DND-41 (cell line): ENCODE measurements at regions not wholly inside any gene's neighbourhood (a gene's known extent, or its start where the extent isn't known, plus 50 kb on each side); places are given as distances from the start of the nearest gene placed in this dataset.
A peak's percentile ranks its signal among the peaks of the same experiment; 100 is the strongest.

Source experiments
- ATAC-seq: fragments of 200-7000 bp; cut with Tn5 transposase; 3 replicates; pipeline ENCODE4 v1.9.1; 2021; ENCODE audit warnings: low read depth; ENCODE audit not compliant: insufficient read depth
- DNase-seq: peaks from one replicate; pipeline ENCODE4 v3.0.0-alpha.2; 2020
- H2AFZ ChIP-seq: 2 replicates; pipeline ENCODE4 v1.6.0; 2012; ENCODE audit warnings: low read depth, low read length
- H3K27ac ChIP-seq: 2 replicates; pipeline ENCODE4 v1.5.1; 2012; ENCODE audit warnings: low read length, inconsistent platforms
- H3K27me3 ChIP-seq: fragments of 200-600 bp; sonication (generic); 2 replicates; pipeline ENCODE4 v1.6.0; 2012; ENCODE audit warnings: low read length, mild to moderate bottlenecking, inconsistent platforms; ENCODE audit not compliant: insufficient read depth, poor library complexity
- H3K36me3 ChIP-seq: 2 replicates; pipeline ENCODE4 v1.5.1; 2012; ENCODE audit warnings: low read length, inconsistent platforms; ENCODE audit not compliant: insufficient read depth
- H3K4me1 ChIP-seq: 2 replicates; pipeline ENCODE4 v1.5.1; 2012; ENCODE audit warnings: mild to moderate bottlenecking, low read length; ENCODE audit not compliant: insufficient read depth
- H3K4me2 ChIP-seq: 2 replicates; pipeline ENCODE4 v1.6.0; 2012; ENCODE audit warnings: mild to moderate bottlenecking, moderate library complexity, low read length, inconsistent platforms; ENCODE audit not compliant: insufficient read depth
- H3K4me3 ChIP-seq, 2 experiments: fragments of 200-600 bp in 1 of 2; shearing (Covaris generic) in 1 of 2; 2 replicates each; pipeline ENCODE4 v1.5.1; 2012 to 2016; ENCODE audit warnings: inconsistent platforms in 2 of 2, low read length in 2 of 2, mild to moderate bottlenecking in 2 of 2, low read depth in 1 of 2, moderate library complexity in 1 of 2
- H3K79me2 ChIP-seq: 2 replicates; pipeline ENCODE4 v1.6.0; 2012; ENCODE audit warnings: low read length, inconsistent platforms; ENCODE audit not compliant: insufficient read depth
- H3K9ac ChIP-seq: 2 replicates; pipeline ENCODE4 v1.6.0; 2012; ENCODE audit warnings: low read depth, mild to moderate bottlenecking, inconsistent platforms, low read length, moderate library complexity
- H3K9me3 ChIP-seq: 2 replicates; pipeline ENCODE4 v1.5.1; 2012; ENCODE audit warnings: low read length, moderate library complexity, mild to moderate bottlenecking, inconsistent platforms; ENCODE audit not compliant: insufficient read depth, severe bottlenecking
- H4K20me1 ChIP-seq: 2 replicates; pipeline ENCODE4 v1.6.0; 2012; ENCODE audit warnings: low read length; ENCODE audit not compliant: insufficient read depth
- CTCF ChIP-seq: IDR thresholded peaks from 2 replicates; pipeline ENCODE4 v1.5.1; 2012; ENCODE audit warnings: borderline replicate concordance, low read length, moderate library complexity, mild to moderate bottlenecking; ENCODE audit not compliant: poor library complexity, severe bottlenecking; ENCODE audit errors: extremely low read depth
- EZH2 ChIP-seq: IDR thresholded peaks from 3 replicates; pipeline ENCODE4 v1.6.1; 2012; ENCODE audit warnings: borderline replicate concordance, low read depth, mild to moderate bottlenecking, moderate library complexity, low read length, inconsistent platforms; ENCODE audit not compliant: severe bottlenecking

GRCh38 chr4:152138451-152138850, 377.6 kb upstream of the GATB start:
- Histone ChIP-seq H2AFZ (0 out of 2 replicates have a peak overlapping the region, but pooled peaks have one; percentile 27), H4K20me1 (no peaks in the 10 kb centered on the region), H3K36me3 (no peaks in the 10 kb centered on the region), H3K79me2 (no peaks in the 10 kb centered on the region), H3K9me3 (no peaks in the 10 kb centered on the region), H3K27me3 (no peaks in the 10 kb centered on the region), H3K4me3 (0 out of 4 replicates have a peak overlapping the region, but pooled peaks of 1 of the 2 experiments have one; percentile 2), H3K27ac (peak overlapping the region; percentile 74), H3K4me2 (peak overlapping the region; percentile 51), H3K4me1 (peaks cover 44% of the 10 kb centered on the region), H3K9ac (peak overlapping the region; percentile 41)
- DNase-seq (peak; percentile 92), ATAC-seq (peak; percentile 99)
- TF ChIP-seq EZH2, result no peak
- no peak for TF ChIP-seq CTCF

- DNase-seq (no peak), ATAC-seq (no peak)
- Histone ChIP-seq H3K27me3 (no peaks in the 10 kb centered on the region), H3K4me3 (no peak overlapping the region), H3K27ac (no peak overlapping the region), H3K4me1 (peaks cover 48% of the 10 kb centered on the region), H4K20me1 (no peaks in the 10 kb centered on the region), H3K9ac (no peak overlapping the region), H2AFZ (no peak overlapping the region), H3K36me3 (no peaks in the 10 kb centered on the region), H3K4me2 (no peak overlapping the region), H3K9me3 (peaks cover 2% of the 10 kb centered on the region), H3K79me2 (no peaks in the 10 kb centered on the region)
- TF ChIP-seq CTCF (no peak), EZH2 (no peak)
Measured at GRCh38 chr4:152132776-152133175, 372.0 kb upstream of the GATB start.

- H2AFZ ChIP-seq, result no peak overlapping the region
- peaks cover 25% of the 10 kb centered on the region for H3K4me1 ChIP-seq
- H3K27ac ChIP-seq, result peak overlapping the region; percentile 40; the same call in 1 of the 2 replicates
- no peaks in the 10 kb centered on the region for H4K20me1 ChIP-seq
- H3K27me3 ChIP-seq, result no peaks in the 10 kb centered on the region
- H3K36me3 ChIP-seq, result no peaks in the 10 kb centered on the region
- H3K9ac ChIP-seq, result no peak overlapping the region
- H3K4me3 ChIP-seq, result no peak overlapping the region
- ATAC-seq (no peak), DNase-seq (no peak)
- no peaks in the 10 kb centered on the region for H3K79me2 ChIP-seq
- H3K4me2 ChIP-seq, result no peak overlapping the region
- peaks cover 2% of the 10 kb centered on the region for H3K9me3 ChIP-seq
- TF ChIP-seq EZH2 (no peak), CTCF (no peak)
Measured at GRCh38 chr4:152128356-152128755, 367.5 kb upstream of the GATB start.

GRCh38 chr4:152126238-152126637, 365.4 kb upstream of the GATB start:
- H3K4me2 ChIP-seq, result no peak overlapping the region
- H2AFZ ChIP-seq, result no peak overlapping the region
- no peak for DNase-seq
- no peaks in the 10 kb centered on the region for H4K20me1 ChIP-seq
- H3K27me3 ChIP-seq, result no peaks in the 10 kb centered on the region
- H3K36me3 ChIP-seq, result no peaks in the 10 kb centered on the region
- H3K4me1 ChIP-seq, result peaks cover 19% of the 10 kb centered on the region
- H3K27ac ChIP-seq, result no peak overlapping the region
- no peak for ATAC-seq
- no peak overlapping the region for H3K4me3 ChIP-seq
- H3K9me3 ChIP-seq, result peaks cover 15% of the 10 kb centered on the region
- no peak overlapping the region for H3K9ac ChIP-seq
- TF ChIP-seq EZH2, result no peak
- TF ChIP-seq CTCF, result no peak
- H3K79me2 ChIP-seq, result no peaks in the 10 kb centered on the region
